Esophagus muscularis mucosa (tissue), 4 donors: ENCODE measurements at regions not wholly inside any gene's neighbourhood (a gene's known extent, or its start where the extent isn't known, plus 50 kb on each side); places are given as distances from the start of the nearest gene placed in this dataset.

Experiments used
- DNase-seq: peaks from one replicate; pipeline ENCODE4 v3.0.0-alpha.2; 2017; ENCODE audit errors: extremely low spot score
- H3K27ac ChIP-seq, 4 donors: fragments of 200-600 bp; sonication (generic); replicated peaks in 1 of 4; 1 replicate in 3 of 4; 2 replicates in 1 of 4; pipeline ENCODE4 v1.5.1; 2016 to 2019; ENCODE audit warnings: mild to moderate bottlenecking in 1 of 4
- H3K27me3 ChIP-seq, 4 donors: fragments of 200-600 bp; sonication (generic); one replicate each; pipeline versions ENCODE4 v1.5.1 to v1.6.0; 2016 to 2019
- H3K36me3 ChIP-seq, 4 donors: fragments of 200-600 bp; sonication (generic); one replicate each; pipeline ENCODE4 v1.5.1; 2016 to 2019
- H3K4me1 ChIP-seq, 4 donors: fragments of 200-600 bp; sonication (generic); one replicate each; pipeline ENCODE4 v1.5.1; 2016 to 2019
- H3K4me3 ChIP-seq, 4 donors: fragments of 200-600 bp; sonication (generic); 1 replicate in 2 of 4; 2 replicates in 2 of 4; pipeline ENCODE4 v1.5.1; 2016 to 2019; ENCODE audit warnings: mild to moderate bottlenecking in 4 of 4, moderate library complexity in 1 of 4
- H3K9me3 ChIP-seq, 4 donors: fragments of 200-600 bp; sonication (generic); 1 replicate in 3 of 4; 2 replicates in 1 of 4; pipeline ENCODE4 v1.5.1; 2016 to 2019
- EP300 ChIP-seq: sonication (generic); formaldehyde crosslinking; IDR thresholded peaks from one replicate; pipeline ENCODE4 v1.6.1; 2017; ENCODE audit warnings: antibody characterized with exemption
- POLR2A ChIP-seq: fragments of 450-650 bp; IDR thresholded peaks from one replicate; pipeline ENCODE4 v1.6.1; 2017; ENCODE audit warnings: antibody characterized with exemption, moderate library complexity, mild to moderate bottlenecking, low read depth
- POLR2AphosphoS5 ChIP-seq, 2 donors: sonication (generic); formaldehyde crosslinking; IDR thresholded peaks; one replicate each; pipeline ENCODE4 v1.6.1; 2017; ENCODE audit warnings: antibody characterized with exemption in 2 of 2
- WGBS: methylation state at CpG from one replicate; pipeline ENCODE4 v1.1.5; 2018; 5-methylcytosine and 5-hydroxymethylcytosine counted together
- intact Hi-C: fragments of 100-400 bp; cut with DNase I; formaldehyde crosslinking; loops from one replicate; pipeline ENCODE4 v1.15.1; 2023
- TF ChIP-seq, protein P1 (sequence below), 3 experiments: fragments of 200-600 bp in 2 of 3; fragments of 450-650 bp in 1 of 3; sonication (generic) in 2 of 3; IDR thresholded peaks; one replicate each; pipeline ENCODE4 v1.5.1; 2017 to 2019; ENCODE audit warnings: antibody characterized with exemption in 3 of 3, mild to moderate bottlenecking in 2 of 3, moderate library complexity in 1 of 3

DNA sequence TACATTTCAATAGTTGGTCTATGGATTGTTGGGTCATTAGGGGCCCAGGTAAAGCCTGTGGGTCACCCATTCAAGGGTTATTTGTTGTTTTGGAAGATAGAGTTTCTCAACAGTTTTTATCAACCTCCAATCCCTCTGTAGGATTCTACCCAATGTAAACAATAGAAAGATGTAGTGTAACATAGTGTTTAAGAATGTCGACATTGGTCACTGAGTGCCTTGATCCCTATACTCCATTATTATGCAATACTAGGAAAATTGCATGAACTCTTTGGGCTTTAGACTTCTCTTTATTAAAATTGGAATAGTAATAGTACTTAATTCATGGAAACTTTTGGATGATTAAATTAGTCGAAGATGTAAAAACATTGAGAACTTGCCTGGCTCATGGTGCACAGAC, 292.1 kb downstream of the GPD2 start:
- 91% methylated on average over 2 of the region's 2 CpGs for WGBS
- Histone ChIP-seq H3K27ac (no peak overlapping the region), H3K4me1 (no peaks in the 10 kb centered on the region), H3K9me3 (no peaks in the 10 kb centered on the region), H3K4me3 (no peak overlapping the region), H3K36me3 (no peaks in the 10 kb centered on the region), H3K27me3 (no peaks in the 10 kb centered on the region)
- TF ChIP-seq POLR2A = no peak
- TF ChIP-seq POLR2AphosphoS5 (IDR thresholded peaks at IDR 0.05) = no peak
- no peak for TF ChIP-seq EP300
- TF ChIP-seq, protein P1, sequence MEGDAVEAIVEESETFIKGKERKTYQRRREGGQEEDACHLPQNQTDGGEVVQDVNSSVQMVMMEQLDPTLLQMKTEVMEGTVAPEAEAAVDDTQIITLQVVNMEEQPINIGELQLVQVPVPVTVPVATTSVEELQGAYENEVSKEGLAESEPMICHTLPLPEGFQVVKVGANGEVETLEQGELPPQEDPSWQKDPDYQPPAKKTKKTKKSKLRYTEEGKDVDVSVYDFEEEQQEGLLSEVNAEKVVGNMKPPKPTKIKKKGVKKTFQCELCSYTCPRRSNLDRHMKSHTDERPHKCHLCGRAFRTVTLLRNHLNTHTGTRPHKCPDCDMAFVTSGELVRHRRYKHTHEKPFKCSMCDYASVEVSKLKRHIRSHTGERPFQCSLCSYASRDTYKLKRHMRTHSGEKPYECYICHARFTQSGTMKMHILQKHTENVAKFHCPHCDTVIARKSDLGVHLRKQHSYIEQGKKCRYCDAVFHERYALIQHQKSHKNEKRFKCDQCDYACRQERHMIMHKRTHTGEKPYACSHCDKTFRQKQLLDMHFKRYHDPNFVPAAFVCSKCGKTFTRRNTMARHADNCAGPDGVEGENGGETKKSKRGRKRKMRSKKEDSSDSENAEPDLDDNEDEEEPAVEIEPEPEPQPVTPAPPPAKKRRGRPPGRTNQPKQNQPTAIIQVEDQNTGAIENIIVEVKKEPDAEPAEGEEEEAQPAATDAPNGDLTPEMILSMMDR (IDR thresholded peaks at IDR 0.05) = no peak
- intact Hi-C loops = no loop called here
- no peak for DNase-seq

DNA sequence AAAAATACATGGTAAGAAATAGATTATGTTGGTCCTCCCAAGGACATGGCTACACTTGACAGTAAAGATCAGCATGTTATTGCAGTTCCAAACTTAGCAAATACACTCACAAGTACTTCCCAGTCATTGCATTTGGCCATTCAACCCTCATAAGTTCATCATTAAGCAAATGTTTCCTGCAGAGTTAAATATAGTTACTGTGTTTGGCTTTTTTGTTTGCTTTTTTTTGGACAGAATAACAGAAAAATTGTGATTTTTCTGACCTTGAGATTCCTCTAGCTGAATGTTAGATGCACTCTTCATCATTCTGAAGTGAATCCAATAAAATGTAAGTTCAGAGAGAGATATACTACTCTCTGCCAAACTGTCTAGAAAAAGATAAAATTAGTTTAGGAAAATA, 295.3 kb downstream of the GPD2 start:
- Histone ChIP-seq H3K27ac (no peak overlapping the region), H3K27me3 (no peaks in the 10 kb centered on the region), H3K9me3 (no peaks in the 10 kb centered on the region), H3K4me3 (no peak overlapping the region), H3K36me3 (no peaks in the 10 kb centered on the region), H3K4me1 (no peaks in the 10 kb centered on the region)
- TF ChIP-seq POLR2A = no peak
- no peak for TF ChIP-seq EP300
- no peak for TF ChIP-seq POLR2AphosphoS5 (IDR thresholded peaks at IDR 0.05)
- TF ChIP-seq, protein P1 (IDR thresholded peaks at IDR 0.05) = no peak
- no peak for DNase-seq
- intact Hi-C loops = no loop called here

DNA sequence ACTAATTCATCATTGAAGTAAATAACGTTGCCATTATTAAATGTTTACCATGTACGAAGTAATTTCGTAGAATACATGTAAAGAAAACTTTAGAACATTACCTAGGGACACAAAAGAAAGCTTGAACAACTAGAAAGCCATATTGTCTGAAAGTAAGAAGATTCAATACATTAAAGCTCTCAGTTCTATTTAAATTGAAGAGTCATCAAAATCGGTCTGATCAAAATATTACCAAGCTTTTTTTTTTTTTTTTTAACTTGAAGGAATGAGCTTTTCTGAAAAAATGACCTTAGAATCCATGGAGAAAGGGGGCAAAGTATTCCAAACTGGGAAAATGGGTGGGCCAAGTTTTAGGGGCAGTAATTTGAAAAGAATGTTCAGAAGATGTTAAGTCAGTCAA, 300.8 kb downstream of the GPD2 start:
- intact Hi-C loops = no loop called here
- 89% methylated on average over 4 of the region's 4 CpGs for WGBS
- no peak for DNase-seq

DNA sequence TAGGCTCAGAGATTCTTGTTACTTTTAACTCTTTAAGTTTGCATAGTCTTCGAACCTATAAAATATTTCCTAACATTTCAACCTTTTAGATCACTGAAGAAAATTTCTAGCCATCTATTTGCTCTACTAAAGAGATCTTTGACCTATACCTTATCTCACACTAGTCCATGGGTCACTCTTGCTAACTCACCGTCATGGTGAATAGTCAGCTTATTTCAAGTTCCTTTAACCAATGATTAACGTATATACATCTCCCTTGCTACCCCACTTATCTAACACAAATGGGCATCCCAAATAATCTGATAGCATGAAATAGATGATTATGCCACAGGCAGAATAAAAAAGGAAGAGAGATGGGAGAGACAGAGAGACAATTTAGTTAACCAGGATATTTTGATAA, 303.1 kb downstream of the GPD2 start:
- DNase-seq = no peak
- TF ChIP-seq, protein P1 (IDR thresholded peaks at IDR 0.05) = no peak
- no peak for TF ChIP-seq EP300
- no peak for TF ChIP-seq POLR2AphosphoS5 (IDR thresholded peaks at IDR 0.05)
- TF ChIP-seq POLR2A = no peak
- Histone ChIP-seq H3K4me1 (no peaks in the 10 kb centered on the region), H3K27me3 (no peaks in the 10 kb centered on the region), H3K4me3 (no peak overlapping the region), H3K36me3 (no peaks in the 10 kb centered on the region), H3K27ac (no peak overlapping the region), H3K9me3 (no peaks in the 10 kb centered on the region)
- intact Hi-C loops = no loop called here
- 89% methylated on average over 3 of the region's 3 CpGs for WGBS

More for the DNA sequence above, 300.8 kb downstream of the GPD2 start:
- TF ChIP-seq POLR2A (no peak), POLR2AphosphoS5 (IDR thresholded peaks at IDR 0.05) (no peak), EP300 (no peak)
- TF ChIP-seq, protein P1 (IDR thresholded peaks at IDR 0.05) = no peak
- Histone ChIP-seq H3K36me3 (no peaks in the 10 kb centered on the region), H3K4me3 (no peak overlapping the region), H3K9me3 (no peaks in the 10 kb centered on the region), H3K27ac (no peak overlapping the region), H3K4me1 (no peaks in the 10 kb centered on the region), H3K27me3 (no peaks in the 10 kb centered on the region)

DNA sequence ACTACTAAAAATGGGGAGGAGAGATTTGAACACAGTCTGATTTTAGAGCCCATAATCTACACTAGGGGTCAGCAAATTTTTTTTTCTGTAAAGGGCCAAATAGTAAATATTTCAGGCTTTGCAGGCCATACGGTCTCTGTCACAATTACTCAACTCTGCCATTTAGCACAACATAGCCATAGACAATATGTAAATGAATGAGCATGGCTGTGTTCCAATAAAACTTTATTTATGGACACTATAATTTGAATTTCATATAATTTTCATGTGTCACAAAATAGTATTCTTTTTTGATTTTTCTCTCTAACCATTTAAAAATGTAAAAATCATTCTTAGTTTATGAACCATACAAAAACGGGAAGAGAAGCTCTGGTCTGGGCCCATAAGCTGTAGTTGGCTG, 309.4 kb downstream of the GPD2 start:
- no peak for DNase-seq
- H3K4me3 ChIP-seq = no peak overlapping the region
- intact Hi-C loops = no loop called here
- no peaks in the 10 kb centered on the region for H3K36me3 ChIP-seq
- no peaks in the 10 kb centered on the region for H3K27me3 ChIP-seq
- WGBS = 91% methylated on average over 2 of the region's 2 CpGs
- TF ChIP-seq, protein P1 (IDR thresholded peaks at IDR 0.05) = no peak
- TF ChIP-seq POLR2AphosphoS5 (IDR thresholded peaks at IDR 0.05) (no peak), EP300 (no peak), POLR2A (no peak)
- no peak overlapping the region for H3K27ac ChIP-seq
- H3K9me3 ChIP-seq = no peaks in the 10 kb centered on the region
- no peaks in the 10 kb centered on the region for H3K4me1 ChIP-seq
